NT2/D1 (cell line): ENCODE measurements at regions not wholly inside any gene's neighbourhood (a gene's known extent, or its start where the extent isn't known, plus 50 kb on each side); places are given as distances from the start of the nearest gene placed in this dataset.
"Not testable (repeated sequence)": the region's sequence is repeated elsewhere in the genome, so short reads cannot be mapped to it uniquely, and the experiment has no call there.

Experiments used
- DNase-seq: peaks from one replicate; pipeline ENCODE4 v3.0.0-alpha.2; 2011; ENCODE audit warnings: low read depth, low spot score
- H3K27me3 ChIP-seq: 2 replicates; pipeline ENCODE4 v1.6.0; 2011; ENCODE audit warnings: mild to moderate bottlenecking; ENCODE audit not compliant: insufficient read length, insufficient read depth
- H3K36me3 ChIP-seq: 2 replicates; pipeline ENCODE4 v1.6.1; 2011; ENCODE audit warnings: mild to moderate bottlenecking, low read length, mixed read lengths; ENCODE audit not compliant: insufficient read depth, insufficient read length
- H3K4me1 ChIP-seq: 2 replicates; pipeline ENCODE4 v1.5.1; 2011; ENCODE audit not compliant: insufficient read depth, insufficient read length
- H3K4me3 ChIP-seq: 2 replicates; pipeline ENCODE4 v1.5.1; 2011; ENCODE audit warnings: low read depth; ENCODE audit not compliant: insufficient read length
- H3K9ac ChIP-seq: 2 replicates; pipeline ENCODE4 v1.6.0; 2011; ENCODE audit warnings: low read depth; ENCODE audit not compliant: insufficient read length
- H3K9me3 ChIP-seq: 2 replicates; pipeline ENCODE4 v1.5.1; 2011; ENCODE audit warnings: mild to moderate bottlenecking, low read length; ENCODE audit not compliant: insufficient read depth
- SUZ12 ChIP-seq: IDR thresholded peaks from 2 replicates; pipeline ENCODE4 v1.6.1; 2011; ENCODE audit not compliant: insufficient read length, insufficient read depth; ENCODE audit errors: extremely low read depth
- YY1 ChIP-seq: IDR thresholded peaks from 2 replicates; pipeline ENCODE4 v1.6.1; 2011; ENCODE audit not compliant: insufficient read length, insufficient read depth
- ZNF274 ChIP-seq: IDR thresholded peaks from 2 replicates; pipeline ENCODE4 v1.6.1; 2011; ENCODE audit warnings: mild to moderate bottlenecking, low read depth, low read length

GRCh38 chrX:828411-828959, 197.9 kb downstream of the SHOX start:
- Histone ChIP-seq H3K9ac (no peak overlapping the region), H3K36me3 (no peaks in the 10 kb centered on the region), H3K27me3 (no peaks in the 10 kb centered on the region), H3K4me1 (peaks cover 4% of the 10 kb centered on the region), H3K9me3 (peaks cover 11% of the 10 kb centered on the region; the same call in 1 of the 2 replicates), H3K4me3 (no peak overlapping the region)
- no peak for DNase-seq
- TF ChIP-seq YY1 (no peak), SUZ12 (no peak), ZNF274 (no peak)

GRCh38 chrX:826448-826847, 195.9 kb downstream of the SHOX start:
- no peak for TF ChIP-seq YY1
- no peaks in the 10 kb centered on the region for H3K27me3 ChIP-seq
- H3K9ac ChIP-seq: no peak overlapping the region
- no peaks in the 10 kb centered on the region for H3K9me3 ChIP-seq
- H3K4me1 ChIP-seq: peaks cover 4% of the 10 kb centered on the region
- DNase-seq: no peak
- no peak overlapping the region for H3K4me3 ChIP-seq
- no peaks in the 10 kb centered on the region for H3K36me3 ChIP-seq

GRCh38 chrX:825991-826390, 195.4 kb downstream of the SHOX start:
- H3K36me3 ChIP-seq: no peaks in the 10 kb centered on the region
- H3K9ac ChIP-seq: no peak overlapping the region
- no peaks in the 10 kb centered on the region for H3K9me3 ChIP-seq
- no peak overlapping the region for H3K4me3 ChIP-seq
- no peaks in the 10 kb centered on the region for H3K27me3 ChIP-seq
- no peak for DNase-seq
- TF ChIP-seq SUZ12: no peak
- H3K4me1 ChIP-seq: peaks cover 4% of the 10 kb centered on the region

GRCh38 chrX:823073-823472, 192.5 kb downstream of the SHOX start:
- H3K4me1 ChIP-seq, H3K4me3 ChIP-seq, H3K9me3 ChIP-seq, H3K9ac ChIP-seq, DNase-seq, H3K27me3 ChIP-seq, H3K36me3 ChIP-seq: not testable (repeated sequence)

- Histone ChIP-seq H3K4me1 (no peaks in the 10 kb centered on the region), H3K9ac (no peak overlapping the region), H3K4me3 (no peak overlapping the region), H3K36me3 (no peaks in the 10 kb centered on the region), H3K9me3 (no peaks in the 10 kb centered on the region), H3K27me3 (no peaks in the 10 kb centered on the region)
- TF ChIP-seq YY1 (no peak), ZNF274 (no peak), SUZ12 (no peak)
- DNase-seq: no peak
Measured at GRCh38 chrX:821327-822107, 190.9 kb downstream of the SHOX start.

GRCh38 chrX:819684-820083, 189.1 kb downstream of the SHOX start:
- no peaks in the 10 kb centered on the region for H3K4me1 ChIP-seq
- DNase-seq: no peak
- H3K4me3 ChIP-seq: no peak overlapping the region
- no peaks in the 10 kb centered on the region for H3K9me3 ChIP-seq
- no peaks in the 10 kb centered on the region for H3K36me3 ChIP-seq
- H3K27me3 ChIP-seq: no peaks in the 10 kb centered on the region
- no peak for TF ChIP-seq ZNF274
- no peak for TF ChIP-seq SUZ12
- no peak for TF ChIP-seq YY1
- H3K9ac ChIP-seq: no peak overlapping the region

- H3K9me3 ChIP-seq: no peaks in the 10 kb centered on the region
- H3K9ac ChIP-seq: no peak overlapping the region
- H3K4me3 ChIP-seq: no peak overlapping the region
- H3K27me3 ChIP-seq: no peaks in the 10 kb centered on the region
- no peaks in the 10 kb centered on the region for H3K4me1 ChIP-seq
- no peaks in the 10 kb centered on the region for H3K36me3 ChIP-seq
- TF ChIP-seq ZNF274 (no peak), YY1 (no peak), SUZ12 (no peak)
- DNase-seq: no peak
Measured at GRCh38 chrX:817759-818300, 187.2 kb downstream of the SHOX start.

- H3K4me3 ChIP-seq, H3K9ac ChIP-seq, H3K27me3 ChIP-seq, H3K36me3 ChIP-seq, H3K9me3 ChIP-seq, DNase-seq, H3K4me1 ChIP-seq: not testable (repeated sequence)
Measured at GRCh38 chrX:817147-817546, 186.6 kb downstream of the SHOX start.
